ENCODE measurements at regions not wholly inside any gene's neighbourhood (a gene's known extent, or its start where the extent isn't known, plus 50 kb on each side); places are given as distances from the start of the nearest gene placed in this dataset.
"Not testable (repeated sequence)": the region's sequence is repeated elsewhere in the genome, so short reads cannot be mapped to it uniquely, and the experiment has no call there.

DNA sequence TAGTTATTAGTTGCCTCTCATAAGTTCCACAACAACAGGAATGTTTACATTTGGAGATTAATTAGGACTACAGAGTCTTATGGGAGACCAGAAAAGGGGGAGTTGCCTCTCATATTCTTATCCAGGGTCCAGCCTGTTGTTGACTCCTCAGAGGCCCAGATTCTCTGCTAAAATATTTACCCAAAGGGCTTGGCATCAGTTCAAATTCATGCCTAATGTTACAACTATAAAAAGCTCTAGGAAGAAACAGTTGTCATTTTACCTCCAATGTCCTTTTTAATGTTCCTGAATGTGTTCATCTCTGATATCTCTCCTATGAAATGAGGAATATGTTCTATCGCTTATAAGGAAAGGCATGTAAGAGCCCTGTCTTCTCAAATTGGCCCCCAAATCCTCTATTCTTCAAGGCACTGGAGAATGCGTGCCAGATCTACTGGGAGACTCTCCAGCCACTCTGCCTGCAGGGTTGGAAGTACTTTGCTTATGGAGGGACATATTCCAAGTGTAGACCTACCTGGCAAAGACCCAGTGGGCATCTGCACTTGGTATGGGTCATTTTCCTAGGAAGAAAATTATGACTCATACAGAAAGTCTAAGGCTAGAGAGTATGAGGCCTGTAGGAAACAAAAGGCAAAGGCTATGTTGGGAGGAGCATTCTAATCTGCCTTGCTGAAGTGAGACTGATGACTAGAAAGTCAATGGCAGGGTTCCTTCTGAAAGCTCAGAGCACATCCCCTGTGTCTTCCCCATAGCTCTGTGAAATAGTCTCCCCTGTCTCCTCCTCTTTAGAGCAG lies 192.6 kb downstream of the ESM1 start:
- ChIA-PET CTCF (no interaction called here), POLR2A (interaction anchor here (0.5 to 1.6 kb wide), 2 partner anchors 43 to 75 kb away, joined by 3 to 4 read pairs; no protein-coding TSS in a partner anchor)

DNA sequence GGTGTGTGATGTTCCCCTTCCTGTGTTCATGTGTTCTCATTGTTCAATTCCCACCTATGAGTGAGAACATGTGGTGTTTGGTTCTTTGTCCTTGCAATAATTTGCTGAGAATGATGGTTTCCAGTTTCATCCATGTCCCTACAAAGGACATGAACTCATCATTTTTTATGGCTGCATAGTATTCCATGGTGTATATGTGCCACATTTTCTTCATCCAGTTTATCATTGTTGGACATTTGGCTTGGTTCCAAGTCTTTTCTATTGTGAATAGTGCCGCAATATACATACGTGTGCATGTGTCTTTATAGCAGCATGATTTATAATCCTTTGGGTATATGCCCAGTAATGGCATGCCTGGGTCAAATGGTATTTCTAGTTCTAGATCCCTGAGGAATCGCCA lies 197.5 kb downstream of the ESM1 start:
- CTCF ChIA-PET, POLR2A ChIA-PET: not testable (repeated sequence)

- ChIA-PET POLR2A (no interaction called here), CTCF (no interaction called here)
Observed at GRCh38 chr5:54785729-54786591, 199.4 kb downstream of the ESM1 start.

DNA sequence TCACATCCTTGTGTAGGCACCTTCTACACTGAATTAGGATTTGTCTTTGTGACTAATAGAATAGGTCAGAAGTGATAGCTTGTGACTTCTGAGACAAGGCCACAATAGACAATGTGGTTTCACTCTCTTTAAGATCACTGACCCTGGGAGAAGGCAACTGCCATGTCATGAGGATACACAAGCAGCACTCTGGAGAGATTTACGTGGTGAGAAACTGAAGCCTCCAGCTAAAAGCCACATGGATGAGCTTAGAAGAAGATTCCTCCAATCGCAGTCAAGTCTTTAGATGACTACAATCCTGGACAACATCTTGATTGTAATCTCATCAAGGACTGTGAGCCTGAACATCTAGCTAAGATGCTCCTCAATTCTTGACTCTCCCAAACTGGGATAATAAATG lies 206.6 kb downstream of the ESM1 start:
- ChIA-PET CTCF (no interaction called here), POLR2A (no interaction called here)

- CTCF ChIA-PET: no interaction called here
- POLR2A ChIA-PET: no interaction called here
Observed at GRCh38 chr5:54775645-54776044, 209.7 kb downstream of the ESM1 start.

DNA sequence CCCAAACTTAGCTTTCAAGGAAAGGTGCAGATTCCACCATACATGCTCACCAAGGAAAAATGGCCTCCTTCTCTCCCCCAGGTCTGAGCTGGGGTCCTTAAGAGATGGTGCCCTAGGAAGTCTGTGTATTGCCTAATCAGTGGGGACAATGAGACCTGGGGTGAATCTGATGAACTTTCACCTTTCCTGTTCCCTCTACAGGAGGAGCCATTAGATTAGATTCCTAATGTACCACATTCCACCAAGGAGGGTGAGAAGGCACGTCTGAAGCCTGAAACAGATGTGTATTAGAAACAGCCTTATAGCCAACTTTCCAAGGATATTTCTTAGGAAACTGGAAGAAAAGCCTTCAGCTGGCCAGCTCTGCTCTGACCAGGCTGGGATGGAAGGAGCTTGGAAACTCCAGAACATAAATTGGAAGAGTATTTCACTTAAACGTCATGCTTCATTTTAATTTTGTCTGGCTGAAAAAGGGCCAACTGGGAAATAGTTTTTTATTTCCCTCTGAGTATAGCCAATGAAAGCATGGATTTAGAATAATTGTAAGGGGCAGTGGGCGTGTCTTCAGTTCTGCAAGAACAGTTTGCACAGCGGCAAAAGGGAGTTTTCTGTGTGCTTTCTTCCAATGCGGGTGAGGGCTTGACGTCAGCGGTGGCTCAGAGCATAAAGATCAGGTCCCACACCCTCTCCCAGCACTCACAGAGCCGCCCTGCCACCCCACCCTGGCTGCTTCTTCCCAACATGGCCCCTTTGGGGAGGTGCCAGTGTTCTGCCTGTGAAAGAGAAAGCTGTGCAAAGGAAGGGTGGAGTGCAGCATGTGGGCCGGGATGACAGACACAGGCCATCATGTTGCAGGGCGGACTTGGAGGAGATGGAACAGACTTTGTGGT lies 210.9 kb downstream of the ESM1 start:
- CTCF ChIA-PET: no interaction called here
- POLR2A ChIA-PET: no interaction called here

DNA sequence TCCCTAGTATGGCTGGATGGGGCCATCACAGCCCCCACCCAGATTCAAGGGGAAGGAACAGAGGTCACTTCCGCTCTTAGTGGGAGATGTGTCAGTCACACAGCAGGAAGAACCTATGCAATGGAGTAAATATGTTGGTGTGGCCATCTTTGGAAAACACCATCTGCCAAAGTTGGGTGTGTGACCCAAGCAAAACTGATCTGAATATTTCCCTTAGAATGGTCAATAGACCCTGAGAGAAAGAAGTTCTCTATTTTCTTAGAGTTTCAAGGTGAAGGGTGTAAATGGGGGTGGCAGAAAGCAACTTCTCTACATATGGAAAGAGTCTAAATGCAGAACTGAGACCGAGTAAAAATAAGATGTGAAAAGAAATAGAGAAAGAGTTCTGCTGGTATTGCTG lies 212.7 kb downstream of the ESM1 start:
- CTCF ChIA-PET: no interaction called here
- POLR2A ChIA-PET: no interaction called here

- ChIA-PET CTCF (no interaction called here), POLR2A (no interaction called here)
Observed at GRCh38 chr5:54772231-54772630, 213.2 kb downstream of the ESM1 start.

DNA sequence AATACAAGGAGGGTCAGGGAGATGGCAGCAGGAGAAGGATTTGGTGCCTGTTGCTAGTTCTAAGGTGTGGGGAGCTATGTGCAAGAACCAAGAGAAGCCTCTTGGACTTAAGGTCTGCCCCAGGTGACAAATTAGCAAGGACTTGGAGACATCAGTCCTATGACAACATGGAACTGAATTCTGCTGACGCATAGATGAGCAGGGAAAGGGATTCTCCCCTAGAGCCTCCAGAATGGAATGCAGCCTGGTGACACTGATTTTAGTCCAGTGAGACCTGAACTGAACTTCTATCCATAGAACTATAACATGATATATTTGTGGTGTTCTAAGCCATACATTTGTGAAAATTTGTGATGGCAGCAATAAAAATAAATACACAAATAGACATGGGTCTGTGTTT lies 215.6 kb downstream of the ESM1 start:
- POLR2A ChIA-PET: no interaction called here
- CTCF ChIA-PET: no interaction called here

DNA sequence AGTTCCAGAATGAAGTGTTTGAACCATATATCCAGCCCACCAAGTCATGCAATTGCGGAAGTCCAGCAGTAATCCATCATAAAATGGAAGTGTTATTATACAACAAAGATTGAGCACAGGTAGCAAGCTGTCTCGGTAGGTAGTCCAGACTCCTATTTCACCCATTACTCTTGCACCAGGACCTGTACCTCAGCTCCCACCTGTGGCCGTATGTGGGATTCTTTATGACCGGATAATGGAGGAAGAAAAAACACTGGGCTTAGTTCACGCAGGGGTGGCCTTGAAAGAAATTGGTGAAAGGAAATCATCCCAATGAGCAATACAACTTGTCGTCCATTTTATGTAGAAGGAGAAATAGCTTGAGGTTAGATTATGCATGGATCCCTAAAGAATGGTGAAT lies 216.3 kb downstream of the ESM1 start:
- ChIA-PET CTCF (no interaction called here), POLR2A (no interaction called here)

DNA sequence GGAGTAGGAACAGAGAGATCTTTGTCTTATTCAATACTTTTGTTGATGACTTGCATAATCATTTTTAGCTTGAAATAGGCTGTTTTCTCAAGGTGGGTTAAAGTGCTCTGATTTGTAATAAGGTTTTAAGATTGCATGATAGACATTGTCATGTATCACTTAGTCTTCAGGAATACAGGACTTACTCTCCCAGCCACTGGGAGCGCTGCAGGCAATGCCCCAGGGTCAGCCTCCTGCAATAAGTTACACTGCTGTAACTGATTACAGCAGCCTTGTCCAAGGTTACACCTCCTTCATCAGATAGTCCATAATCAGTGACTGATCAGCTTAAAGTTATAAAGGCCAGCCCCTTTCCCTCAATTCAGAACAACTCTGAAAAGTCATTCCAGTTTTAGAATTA lies 218.6 kb downstream of the ESM1 start:
- POLR2A ChIA-PET: no interaction called here

DNA sequence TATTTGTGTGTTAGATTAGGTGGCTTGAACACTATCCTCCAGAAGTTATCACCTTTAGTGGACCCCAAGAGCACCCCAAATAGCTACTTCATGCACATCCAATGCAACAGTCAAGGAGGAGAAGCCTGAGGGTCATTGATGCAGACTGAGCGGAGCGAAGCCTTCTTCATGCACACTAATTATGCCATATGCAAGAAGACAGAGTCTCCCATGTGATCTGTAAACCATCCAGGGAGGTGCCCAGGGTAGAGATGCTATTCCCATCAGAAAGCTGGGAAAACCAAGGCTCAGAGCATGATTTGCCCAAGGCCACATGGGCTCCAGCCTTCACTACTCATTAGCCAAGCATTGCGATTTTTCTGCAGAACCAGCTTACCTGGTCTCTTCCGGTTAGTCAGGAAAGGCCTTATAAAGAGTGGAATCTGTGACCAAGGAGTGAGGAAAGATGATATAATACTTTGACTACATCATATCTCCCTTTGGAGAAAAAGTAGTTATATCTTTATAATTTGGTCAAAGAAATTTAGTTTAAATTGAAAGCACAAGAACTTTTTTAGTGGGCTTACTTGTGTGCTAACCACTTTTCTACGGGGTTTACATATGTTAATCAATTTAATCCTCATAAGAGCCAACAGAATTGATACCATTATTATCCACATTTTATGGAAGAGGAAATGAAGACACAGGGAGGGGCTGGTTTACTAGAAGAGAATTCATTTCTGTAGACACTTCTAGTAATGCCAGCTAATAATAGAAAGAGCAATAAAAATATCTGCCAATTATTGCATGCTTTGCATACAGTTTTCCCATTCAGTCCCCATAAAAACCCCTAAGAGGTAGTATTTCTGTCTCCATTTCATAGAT lies 220.0 kb downstream of the ESM1 start:
- ChIA-PET POLR2A (no interaction called here), CTCF (no interaction called here)

More for the DNA sequence above, 218.6 kb downstream of the ESM1 start:
- CTCF ChIA-PET: interaction anchor here (0.7 kb wide), 1 partner anchor 8 kb away, joined by 3 read pairs; no protein-coding TSS in a partner anchor

- POLR2A ChIA-PET: no interaction called here
- CTCF ChIA-PET: no interaction called here
Observed at GRCh38 chr5:54764102-54765090, 221.0 kb downstream of the ESM1 start.

- POLR2A ChIA-PET: no interaction called here
- CTCF ChIA-PET: interaction anchor here (1.0 kb wide), 1 partner anchor 307 kb away, joined by 3 read pairs; no protein-coding TSS in a partner anchor
Observed at GRCh38 chr5:54761213-54761701, 224.1 kb downstream of the ESM1 start.

GRCh38 chr5:54760182-54760935 lies 225.0 kb downstream of the ESM1 start:
- CTCF ChIA-PET: no interaction called here
- POLR2A ChIA-PET: no interaction called here

DNA sequence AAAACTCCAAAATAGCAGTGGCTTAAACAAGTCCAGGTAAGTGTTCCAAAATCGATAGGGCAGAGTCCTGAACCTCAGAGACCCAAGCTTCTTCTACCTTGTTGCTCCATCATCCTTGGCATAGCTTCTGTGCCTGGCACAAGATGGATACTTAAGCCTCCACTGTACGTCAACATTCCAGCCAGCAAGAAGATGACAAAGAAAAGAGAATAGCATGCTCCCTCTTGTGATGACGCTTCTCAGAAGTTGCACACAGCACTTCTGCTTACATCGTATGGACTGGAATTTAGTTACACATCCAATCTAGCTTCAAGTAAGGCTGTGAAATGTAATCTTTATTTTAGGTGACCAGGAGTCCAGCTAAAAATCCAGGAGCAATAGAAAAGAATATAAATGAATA lies 227.4 kb downstream of the ESM1 start:
- ChIA-PET POLR2A (no interaction called here), CTCF (interaction anchor here (1.6 kb wide), 1 partner anchor 9 kb away, joined by 3 read pairs; no protein-coding TSS in a partner anchor)

DNA sequence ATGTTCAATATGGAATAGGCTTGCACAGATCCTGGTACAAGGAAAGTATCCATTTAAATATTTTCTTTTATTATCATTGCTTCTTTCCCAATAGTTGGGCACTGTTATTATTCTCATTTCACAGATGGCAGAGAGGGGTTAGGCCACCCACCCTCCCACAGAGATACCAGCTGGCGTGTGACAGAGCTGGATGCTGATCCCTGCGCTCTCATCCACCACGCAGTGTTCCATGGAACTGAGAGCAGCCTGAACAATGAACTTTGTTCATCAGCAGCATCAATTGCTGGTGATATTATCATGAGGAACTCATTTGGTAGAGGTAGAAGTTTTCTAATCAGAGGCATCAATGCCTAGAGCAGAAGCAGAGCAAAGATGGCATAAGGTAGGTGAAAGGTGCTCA lies 227.9 kb downstream of the ESM1 start:
- CTCF ChIA-PET: interaction anchor here (1.6 to 1.9 kb wide), 2 partner anchors 10 to 92 kb away, joined by 3 to 5 read pairs; no protein-coding TSS in a partner anchor
- POLR2A ChIA-PET: no interaction called here
